ENCODE measurements at regions not wholly inside any gene's neighbourhood (a gene's known extent, or its start where the extent isn't known, plus 50 kb on each side); places are given as distances from the start of the nearest gene placed in this dataset.

DNA sequence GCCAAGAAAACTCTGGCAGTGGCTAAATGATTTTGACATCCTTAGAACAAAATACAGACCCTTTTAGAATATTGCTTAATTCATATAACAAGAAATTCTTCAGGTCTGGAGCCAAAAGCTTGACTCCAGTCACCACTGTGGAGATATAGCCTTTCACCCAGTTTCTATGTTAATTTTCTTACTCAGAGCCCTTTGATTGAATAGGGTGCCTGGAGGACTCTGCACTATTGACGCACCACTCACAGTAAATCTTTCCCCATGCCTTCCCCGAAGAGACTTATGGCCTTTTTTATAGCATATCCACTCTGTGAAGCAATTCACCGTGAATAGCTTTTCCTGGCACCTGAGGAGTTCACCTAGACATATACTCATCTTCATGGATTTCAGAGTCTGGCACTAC, 613.8 kb downstream of the ZWINT start:
- no peak for TF ChIP-seq ZNF274 (IDR thresholded peaks at IDR 0.05; ENCODE audit: borderline replicate concordance, extremely low read depth, low read length)
- TF ChIP-seq SP1 (IDR thresholded peaks at IDR 0.05; ENCODE audit: low read depth, low read length): no peak
- no peak for TF ChIP-seq POLR2A (IDR thresholded peaks at IDR 0.05; ENCODE audit: control extremely low read depth in 1 of 2, low read depth in 2 of 2, low read length in 2 of 2)
- TF ChIP-seq, protein P1, sequence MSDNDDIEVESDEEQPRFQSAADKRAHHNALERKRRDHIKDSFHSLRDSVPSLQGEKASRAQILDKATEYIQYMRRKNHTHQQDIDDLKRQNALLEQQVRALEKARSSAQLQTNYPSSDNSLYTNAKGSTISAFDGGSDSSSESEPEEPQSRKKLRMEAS (IDR thresholded peaks at IDR 0.05): no peak
- no peak for TF ChIP-seq POLR2AphosphoS5 (IDR thresholded peaks at IDR 0.05; ENCODE audit: low read depth, low read length)
- no peak for TF ChIP-seq POU5F1 (IDR thresholded peaks at IDR 0.05; ENCODE audit: low read depth, low read length)
- no peak for TF ChIP-seq RFX5 (IDR thresholded peaks at IDR 0.05; ENCODE audit: borderline replicate concordance, low read depth, low read length)
- TF ChIP-seq, protein P2, sequence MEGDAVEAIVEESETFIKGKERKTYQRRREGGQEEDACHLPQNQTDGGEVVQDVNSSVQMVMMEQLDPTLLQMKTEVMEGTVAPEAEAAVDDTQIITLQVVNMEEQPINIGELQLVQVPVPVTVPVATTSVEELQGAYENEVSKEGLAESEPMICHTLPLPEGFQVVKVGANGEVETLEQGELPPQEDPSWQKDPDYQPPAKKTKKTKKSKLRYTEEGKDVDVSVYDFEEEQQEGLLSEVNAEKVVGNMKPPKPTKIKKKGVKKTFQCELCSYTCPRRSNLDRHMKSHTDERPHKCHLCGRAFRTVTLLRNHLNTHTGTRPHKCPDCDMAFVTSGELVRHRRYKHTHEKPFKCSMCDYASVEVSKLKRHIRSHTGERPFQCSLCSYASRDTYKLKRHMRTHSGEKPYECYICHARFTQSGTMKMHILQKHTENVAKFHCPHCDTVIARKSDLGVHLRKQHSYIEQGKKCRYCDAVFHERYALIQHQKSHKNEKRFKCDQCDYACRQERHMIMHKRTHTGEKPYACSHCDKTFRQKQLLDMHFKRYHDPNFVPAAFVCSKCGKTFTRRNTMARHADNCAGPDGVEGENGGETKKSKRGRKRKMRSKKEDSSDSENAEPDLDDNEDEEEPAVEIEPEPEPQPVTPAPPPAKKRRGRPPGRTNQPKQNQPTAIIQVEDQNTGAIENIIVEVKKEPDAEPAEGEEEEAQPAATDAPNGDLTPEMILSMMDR (IDR thresholded peaks at IDR 0.05; ENCODE audit: control extremely low read depth in 1 of 3, insufficient read depth in 1 of 3, low read depth in 1 of 3, low read length in 3 of 3): no peak

All from H1 (cell line).